ENCODE measurements at regions not wholly inside any gene's neighbourhood (a gene's known extent, or its start where the extent isn't known, plus 50 kb on each side); places are given as distances from the start of the nearest gene placed in this dataset.
"Not testable (repeated sequence)": the region's sequence is repeated elsewhere in the genome, so short reads cannot be mapped to it uniquely, and the experiment has no call there.

DNA sequence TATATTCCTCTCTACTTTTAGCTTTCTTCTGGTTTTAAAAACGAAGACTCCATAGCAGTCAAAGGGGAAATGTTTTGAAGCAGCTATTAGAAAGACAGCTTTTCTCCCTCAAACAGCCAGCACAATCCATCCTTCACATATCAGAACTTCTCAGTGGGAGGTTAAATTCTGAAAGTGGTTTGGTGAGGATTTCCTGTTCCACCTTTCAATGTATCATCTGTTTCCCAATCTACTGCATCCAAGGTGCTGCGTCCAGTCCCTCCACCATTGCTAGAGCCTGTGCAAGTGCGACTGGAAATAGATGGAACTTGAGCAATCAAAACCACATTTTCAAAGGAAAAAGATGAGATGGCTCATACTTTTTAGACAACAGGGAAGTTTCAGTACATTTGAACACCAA is 508.3 kb upstream of the ARID1B start:
- no peak for DNase-seq

DNA sequence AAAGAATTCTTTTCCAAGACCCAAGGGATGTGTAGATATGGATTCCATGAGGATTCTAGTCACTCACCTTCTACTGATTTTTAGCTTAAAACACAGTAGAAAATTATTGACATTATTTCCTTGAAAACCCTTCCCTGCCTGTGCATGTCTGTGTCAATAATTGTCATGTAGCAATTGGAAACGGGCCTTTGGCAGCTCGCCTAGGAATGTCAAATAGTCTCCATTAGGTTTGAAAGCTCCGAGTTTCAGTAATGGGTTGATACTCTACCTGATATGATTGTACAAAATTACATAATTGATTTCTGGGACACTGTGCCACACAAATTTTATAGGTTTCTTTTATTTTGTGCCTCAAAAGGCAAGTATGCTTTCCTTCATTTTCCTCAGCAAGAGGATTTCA is 515.2 kb upstream of the ARID1B start:
- DNase-seq: no peak

DNA sequence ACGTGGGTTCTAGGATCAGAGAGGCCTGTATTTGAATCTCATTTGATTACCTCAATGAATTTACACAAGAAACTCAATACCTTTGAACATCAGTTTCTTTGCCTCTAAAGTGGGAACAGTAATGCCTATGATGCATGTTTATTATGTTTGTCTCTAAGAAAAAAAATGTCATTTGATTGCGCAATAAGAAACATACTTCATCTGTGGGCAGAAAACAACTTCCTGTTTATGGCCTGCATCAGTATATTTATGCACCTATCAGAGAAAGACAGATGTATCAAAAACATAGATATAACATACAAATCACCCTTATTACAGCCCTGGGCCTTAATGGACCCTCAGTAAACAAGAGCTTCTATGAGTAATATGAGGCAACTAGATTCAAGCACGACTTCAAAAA is 516.4 kb upstream of the ARID1B start:
- no peak for DNase-seq

GRCh38 chr6:156258981-156259380 is 518.2 kb upstream of the ARID1B start:
- DNase-seq: no peak

DNA sequence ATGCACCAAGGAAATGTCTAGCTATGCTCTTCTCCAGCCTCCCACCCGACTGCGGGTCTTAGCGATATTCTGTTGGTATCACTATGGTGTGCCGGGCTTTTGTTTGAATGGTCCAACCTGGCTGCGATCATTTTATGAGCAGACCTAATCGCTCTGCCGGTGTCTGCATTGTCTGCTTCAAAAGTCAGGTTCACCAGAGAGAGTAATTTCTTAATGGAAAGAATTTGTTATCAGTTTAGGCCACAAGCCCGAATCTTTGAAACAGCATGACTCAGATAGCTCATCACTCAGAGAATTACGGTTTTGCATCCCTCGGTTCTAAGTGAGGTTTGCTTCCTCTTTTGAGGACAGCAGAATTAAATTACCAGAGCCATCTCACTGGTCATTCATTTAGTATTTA is 521.0 kb upstream of the ARID1B start:
- no peak for DNase-seq

DNA sequence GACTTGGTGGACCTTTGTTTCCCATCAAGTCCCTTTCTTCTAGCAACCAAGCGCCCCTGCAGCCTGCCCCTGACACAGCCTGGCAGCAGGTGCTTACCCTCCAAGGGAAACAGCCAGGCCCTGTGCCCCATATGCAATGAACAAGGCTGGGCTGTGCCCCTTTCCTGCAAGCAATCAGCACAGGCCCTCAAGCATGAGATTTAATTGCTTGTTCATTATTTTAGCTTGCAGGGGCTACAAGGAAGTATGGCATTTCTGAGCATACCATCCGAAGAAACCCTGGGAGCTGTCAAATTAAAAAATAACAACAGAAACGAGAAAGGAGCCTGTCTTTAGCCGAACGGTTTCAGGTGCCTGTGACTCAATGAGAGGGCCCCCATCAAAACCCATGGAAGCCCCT is 522.9 kb upstream of the ARID1B start:
- DNase-seq: no peak

GRCh38 chr6:156250593-156250992 is 526.6 kb upstream of the ARID1B start:
- DNase-seq: no peak

DNA sequence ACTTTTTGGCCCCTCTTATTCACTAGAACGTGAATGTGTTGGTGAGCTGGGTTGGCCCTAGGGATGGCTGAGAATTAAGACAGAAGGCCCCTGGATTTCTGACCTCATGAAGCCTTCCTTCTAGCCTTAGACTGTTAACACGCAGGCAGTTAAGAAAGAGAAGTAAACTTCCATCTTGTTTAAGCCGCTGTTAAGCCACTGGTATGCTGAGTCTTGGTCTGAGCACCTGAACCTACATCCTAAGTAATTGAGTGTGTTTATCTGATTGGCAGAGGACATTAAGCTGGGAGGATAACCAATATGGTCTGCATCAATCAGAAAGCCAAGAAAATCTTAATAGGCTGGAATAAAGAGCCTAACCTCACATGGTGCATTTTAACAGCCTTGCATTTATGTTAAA is 535.0 kb upstream of the ARID1B start:
- DNase-seq: no peak

- DNase-seq: no peak
These were observed 546.0 kb upstream of the ARID1B start for GRCh38 chr6:156231026-156231765.

- DNase-seq: no peak
These were observed 557.2 kb upstream of the ARID1B start for GRCh38 chr6:156219973-156220372.

- DNase-seq: no peak
These were observed 571.5 kb upstream of the ARID1B start for GRCh38 chr6:156205678-156206077.

GRCh38 chr6:156199182-156199581 is 578.0 kb upstream of the ARID1B start:
- no peak for DNase-seq

DNA sequence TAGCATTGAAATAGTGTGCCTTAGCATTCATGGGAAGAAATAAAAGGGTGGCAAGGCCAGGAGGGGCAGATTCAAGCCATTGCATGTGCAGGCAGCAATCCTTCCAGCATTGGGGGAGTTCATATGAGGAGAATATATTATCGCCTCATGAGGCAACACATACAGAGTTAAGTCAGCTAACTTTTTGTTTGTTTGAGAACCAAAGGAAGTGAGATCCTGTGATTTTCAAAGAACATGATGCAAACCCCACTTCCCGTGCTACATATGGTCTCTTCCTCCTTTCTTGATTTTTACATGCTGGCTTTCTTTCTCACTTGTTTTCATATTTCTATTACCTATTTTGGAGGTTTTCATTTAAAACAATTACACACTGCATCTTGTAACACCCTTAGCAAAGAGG is 579.7 kb upstream of the ARID1B start:
- DNase-seq: no peak

GRCh38 chr6:156194981-156195380 is 582.2 kb upstream of the ARID1B start:
- no peak for DNase-seq

- DNase-seq: no peak
These were observed 583.8 kb upstream of the ARID1B start for GRCh38 chr6:156193381-156193780.

- DNase-seq: no peak
These were observed 585.3 kb upstream of the ARID1B start for GRCh38 chr6:156191895-156192294.

DNA sequence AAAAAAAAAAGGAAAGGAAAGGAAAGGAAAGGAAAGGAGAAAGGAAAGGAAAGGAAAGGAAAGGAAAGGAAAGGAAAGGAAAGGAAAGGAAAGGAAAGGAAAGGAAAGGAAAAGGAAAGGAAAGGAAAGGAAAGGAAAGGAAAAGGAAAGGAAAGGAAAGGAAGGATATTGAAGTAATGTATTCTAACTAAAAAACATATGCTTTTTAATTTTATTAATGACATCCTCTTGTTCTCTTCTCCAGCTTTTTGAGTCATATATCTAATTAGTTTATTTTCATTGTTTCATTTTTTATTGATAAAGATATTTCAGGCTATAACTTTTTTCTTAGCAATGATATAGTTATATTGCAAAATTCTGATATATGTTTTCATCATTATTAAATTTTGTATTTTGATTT is 585.8 kb upstream of the ARID1B start:
- not testable (repeated sequence) for DNase-seq

- no peak for DNase-seq
These were observed 586.9 kb upstream of the ARID1B start for GRCh38 chr6:156190270-156190669.

DNA sequence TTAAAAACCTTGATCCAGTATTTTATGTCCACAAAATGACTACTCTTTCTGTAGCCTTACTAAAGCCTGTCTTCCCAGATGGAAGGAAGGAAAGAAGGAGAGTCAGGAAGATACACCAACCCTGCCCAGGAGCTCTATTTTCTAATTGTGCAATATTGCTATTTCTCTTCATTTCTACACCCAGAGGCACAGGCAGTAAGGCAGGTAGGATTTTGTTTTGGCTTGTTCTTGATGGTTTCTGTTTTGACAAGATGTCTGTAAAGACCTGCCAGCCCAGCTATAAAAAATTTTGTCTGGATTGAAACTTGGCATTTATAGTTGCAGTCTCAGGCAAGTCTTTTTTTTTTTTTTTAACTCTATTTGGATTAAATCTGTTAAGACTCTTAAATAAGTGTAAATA is 587.5 kb upstream of the ARID1B start:
- DNase-seq: no peak

DNA sequence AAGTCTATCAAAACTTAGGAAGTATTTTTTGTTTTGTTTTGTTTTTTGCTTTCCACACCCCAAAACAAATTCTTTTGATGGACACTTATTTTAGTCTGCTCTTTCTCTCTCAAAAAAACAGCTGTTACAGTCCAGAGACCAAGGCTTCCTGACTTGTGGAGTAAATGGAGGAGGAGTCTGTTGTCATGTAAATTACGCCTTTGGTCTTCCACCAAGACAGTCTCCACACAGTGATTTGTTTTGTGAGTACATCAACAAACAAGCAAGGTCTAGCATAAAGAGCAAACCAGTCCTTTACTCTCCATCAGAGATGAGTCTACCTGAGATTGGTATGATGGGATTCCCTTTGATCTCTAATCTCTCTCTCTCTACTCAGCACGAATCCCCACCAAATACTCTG is 588.0 kb upstream of the ARID1B start:
- no peak for DNase-seq

DNA sequence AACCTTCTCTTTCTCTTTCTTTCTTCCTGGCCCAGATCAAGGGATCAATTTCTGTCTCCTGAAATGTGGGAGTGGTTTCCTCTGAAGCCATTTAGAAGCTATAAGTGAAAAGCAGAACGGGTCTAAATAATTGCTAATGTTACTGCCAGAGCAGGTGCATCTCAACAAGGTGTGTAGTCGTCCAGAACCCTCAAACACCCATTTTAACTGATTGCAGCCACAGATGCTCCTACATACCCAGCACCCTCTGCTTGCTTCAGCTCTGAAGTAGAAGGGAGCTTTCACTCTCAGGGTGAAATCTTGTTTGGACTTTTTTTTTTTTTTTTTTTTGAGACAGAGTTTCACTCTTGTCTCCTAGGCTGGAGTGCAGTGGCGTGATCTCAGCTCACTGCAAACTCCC is 592.1 kb upstream of the ARID1B start:
- DNase-seq: no peak

- no peak for DNase-seq
These were observed 593.5 kb upstream of the ARID1B start for GRCh38 chr6:156183678-156184077.

- DNase-seq: no peak
These were observed 594.8 kb upstream of the ARID1B start for GRCh38 chr6:156182356-156182755.

DNA sequence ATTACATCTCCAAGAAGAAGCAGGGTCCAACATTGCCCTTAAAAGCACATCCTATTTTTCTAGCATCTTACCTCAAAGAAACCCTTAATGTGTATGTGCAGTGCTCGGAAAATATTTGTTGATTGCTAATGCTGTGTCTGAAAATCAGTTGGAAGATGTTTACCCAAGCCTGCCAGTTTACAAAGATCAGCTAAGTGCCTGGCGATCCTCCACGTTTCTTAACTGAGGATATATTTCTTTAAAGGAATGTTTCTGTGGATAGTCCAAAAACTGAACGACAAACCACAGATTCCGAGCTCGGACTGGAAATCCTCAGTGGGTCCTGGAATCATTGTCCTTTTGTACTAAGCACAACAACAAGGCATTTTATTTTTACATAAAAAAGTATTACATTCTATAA is 595.7 kb upstream of the ARID1B start:
- no peak for DNase-seq

- no peak for DNase-seq
These were observed 601.2 kb upstream of the ARID1B start for GRCh38 chr6:156175971-156176421.

Measured in SW 1271 (cell line).